Breast epithelium (tissue), 3 donors: ENCODE measurements at regions not wholly inside any gene's neighbourhood (a gene's known extent, or its start where the extent isn't known, plus 50 kb on each side); places are given as distances from the start of the nearest gene placed in this dataset.

Experiments
- POLR2A ChIP-seq: fragments of 450-650 bp; IDR thresholded peaks from one replicate; pipeline ENCODE4 v1.6.1; 2016; ENCODE audit warnings: antibody characterized with exemption, mild to moderate bottlenecking, moderate library complexity
- POLR2AphosphoS5 ChIP-seq, 3 donors: sonication (generic); formaldehyde crosslinking; IDR thresholded peaks; one replicate each; pipeline ENCODE4 v1.6.1; 2017; ENCODE audit warnings: antibody characterized with exemption in 3 of 3
- TF ChIP-seq, protein P1 (sequence below), 3 donors: fragments of 450-650 bp; IDR thresholded peaks; one replicate each; pipeline ENCODE4 v1.5.1; 2016 to 2017; ENCODE audit warnings: antibody characterized with exemption in 3 of 3, mild to moderate bottlenecking in 3 of 3, moderate library complexity in 3 of 3

DNA sequence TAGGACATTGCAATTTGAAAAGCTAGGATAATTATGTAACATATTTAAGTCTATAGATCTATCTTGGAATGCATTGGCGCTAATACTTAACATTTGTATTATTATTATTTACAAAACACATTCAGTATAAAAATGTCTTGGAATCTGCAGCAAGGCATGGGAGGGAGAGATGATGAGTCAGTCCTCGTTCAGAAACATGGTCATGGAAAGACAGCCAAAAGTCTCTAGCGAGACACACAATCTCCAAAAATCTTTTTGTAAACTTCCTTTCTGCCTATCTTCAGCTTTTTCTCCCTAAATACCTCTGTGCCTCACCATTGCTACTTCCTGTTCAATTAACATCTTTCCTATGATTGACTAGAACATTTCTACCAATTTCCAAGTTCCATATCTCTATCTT, 188.4 kb upstream of the CACNA2D1 start:
- TF ChIP-seq, protein P1, sequence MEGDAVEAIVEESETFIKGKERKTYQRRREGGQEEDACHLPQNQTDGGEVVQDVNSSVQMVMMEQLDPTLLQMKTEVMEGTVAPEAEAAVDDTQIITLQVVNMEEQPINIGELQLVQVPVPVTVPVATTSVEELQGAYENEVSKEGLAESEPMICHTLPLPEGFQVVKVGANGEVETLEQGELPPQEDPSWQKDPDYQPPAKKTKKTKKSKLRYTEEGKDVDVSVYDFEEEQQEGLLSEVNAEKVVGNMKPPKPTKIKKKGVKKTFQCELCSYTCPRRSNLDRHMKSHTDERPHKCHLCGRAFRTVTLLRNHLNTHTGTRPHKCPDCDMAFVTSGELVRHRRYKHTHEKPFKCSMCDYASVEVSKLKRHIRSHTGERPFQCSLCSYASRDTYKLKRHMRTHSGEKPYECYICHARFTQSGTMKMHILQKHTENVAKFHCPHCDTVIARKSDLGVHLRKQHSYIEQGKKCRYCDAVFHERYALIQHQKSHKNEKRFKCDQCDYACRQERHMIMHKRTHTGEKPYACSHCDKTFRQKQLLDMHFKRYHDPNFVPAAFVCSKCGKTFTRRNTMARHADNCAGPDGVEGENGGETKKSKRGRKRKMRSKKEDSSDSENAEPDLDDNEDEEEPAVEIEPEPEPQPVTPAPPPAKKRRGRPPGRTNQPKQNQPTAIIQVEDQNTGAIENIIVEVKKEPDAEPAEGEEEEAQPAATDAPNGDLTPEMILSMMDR (IDR thresholded peaks at IDR 0.05), result no peak
- TF ChIP-seq POLR2A (no peak), POLR2AphosphoS5 (IDR thresholded peaks at IDR 0.05) (no peak)
